ENCODE measurements at regions not wholly inside any gene's neighbourhood (a gene's known extent, or its start where the extent isn't known, plus 50 kb on each side); places are given as distances from the start of the nearest gene placed in this dataset.

- DNase-seq = no peak
Observed at GRCh38 chr5:54927097-54927746, 58.2 kb downstream of the ESM1 start.

- DNase-seq = no peak
Observed at GRCh38 chr5:54924487-54924886, 60.9 kb downstream of the ESM1 start.

- no peak for DNase-seq
Observed at GRCh38 chr5:54917323-54917722, 68.1 kb downstream of the ESM1 start.

GRCh38 chr5:54915466-54916027 is 69.8 kb downstream of the ESM1 start:
- no peak for DNase-seq

- DNase-seq = no peak
Observed at GRCh38 chr5:54912021-54912420, 73.4 kb downstream of the ESM1 start.

- no peak for DNase-seq
Observed at GRCh38 chr5:54909911-54910870, 75.2 kb downstream of the ESM1 start.

- no peak for DNase-seq
Observed at GRCh38 chr5:54908774-54909525, 76.4 kb downstream of the ESM1 start.

GRCh38 chr5:54905942-54906537 is 79.4 kb downstream of the ESM1 start:
- DNase-seq = peak; percentile 52

GRCh38 chr5:54905246-54905795 is 80.1 kb downstream of the ESM1 start:
- no peak for DNase-seq

- DNase-seq = no peak
Observed at GRCh38 chr5:54904425-54904824, 81.0 kb downstream of the ESM1 start.

GRCh38 chr5:54902791-54903473 is 82.5 kb downstream of the ESM1 start:
- DNase-seq = no peak

- DNase-seq = no peak
Observed at GRCh38 chr5:54900984-54901725, 84.2 kb downstream of the ESM1 start.

GRCh38 chr5:54897001-54897400 is 88.4 kb downstream of the ESM1 start:
- no peak for DNase-seq

- DNase-seq = peak; percentile 41
Observed at GRCh38 chr5:54895816-54896341, 89.5 kb downstream of the ESM1 start.

- no peak for DNase-seq
Observed at GRCh38 chr5:54894957-54895815, 90.2 kb downstream of the ESM1 start.

GRCh38 chr5:54889826-54890225 is 95.6 kb downstream of the ESM1 start:
- DNase-seq = no peak

GRCh38 chr5:54887663-54888062 is 97.7 kb downstream of the ESM1 start:
- DNase-seq = no peak

- peak; percentile 65 for DNase-seq
Observed at GRCh38 chr5:54886866-54887265, 98.5 kb downstream of the ESM1 start.

GRCh38 chr5:54885636-54886035 is 99.8 kb downstream of the ESM1 start:
- DNase-seq = no peak

GRCh38 chr5:54884195-54884536 is 101.2 kb downstream of the ESM1 start:
- DNase-seq = no peak
